ENCODE measurements at regions not wholly inside any gene's neighbourhood (a gene's known extent, or its start where the extent isn't known, plus 50 kb on each side); places are given as distances from the start of the nearest gene placed in this dataset.
"Not testable (repeated sequence)": the region's sequence is repeated elsewhere in the genome, so short reads cannot be mapped to it uniquely, and the experiment has no call there.

DNA sequence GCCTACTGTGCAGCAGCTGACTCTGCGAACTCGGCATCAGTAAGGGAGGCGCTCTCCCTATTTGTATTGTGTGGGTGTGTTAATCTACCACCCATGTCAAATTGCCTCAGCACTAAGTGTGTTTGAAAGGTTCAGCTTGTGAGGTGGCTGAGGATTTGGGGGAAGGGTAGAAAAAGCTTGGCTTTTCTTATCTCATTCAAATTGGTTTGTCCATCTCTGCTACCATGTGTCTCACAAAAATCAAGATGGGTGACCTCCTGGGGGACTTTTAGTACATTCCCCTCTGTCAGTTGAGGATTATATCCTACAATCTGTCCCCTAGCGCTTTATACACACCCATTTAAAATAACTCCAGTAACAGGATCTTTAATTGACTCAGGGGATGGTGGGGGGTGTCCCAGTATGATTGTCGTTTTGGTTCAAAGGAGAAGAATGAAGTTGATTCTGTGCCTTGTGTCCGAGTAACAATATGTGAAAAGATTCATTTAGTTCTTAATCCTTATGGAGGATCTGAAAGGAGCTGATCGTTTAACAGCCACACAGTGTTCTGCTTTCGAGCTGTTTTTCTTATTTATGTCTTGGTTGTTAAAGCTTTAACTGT is 609.6 kb downstream of the PKHD1 start:
- no peak overlapping the region for H3K4me3 ChIP-seq (ENCODE audit: low read length)
- H3F3A ChIP-seq (ENCODE audit: insufficient read depth, low read length): no peaks in the 10 kb centered on the region
- no peaks in the 10 kb centered on the region for H3K9me3 ChIP-seq (replicated peaks; ENCODE audit: insufficient read depth, low read length)
- no peak for DNase-seq
- H3K9ac ChIP-seq (ENCODE audit: low read length): no peak overlapping the region
- no peaks in the 10 kb centered on the region for H3K4me1 ChIP-seq (ENCODE audit: low read length)
- H2AFZ ChIP-seq (ENCODE audit: low read length): no peak overlapping the region
- no peaks in the 10 kb centered on the region for H3K9me2 ChIP-seq (replicated peaks; ENCODE audit: insufficient read depth, low read length)
- no peaks in the 10 kb centered on the region for H3K27me3 ChIP-seq (replicated peaks; ENCODE audit: insufficient read depth, low read length)
- H3K27ac ChIP-seq (ENCODE audit: low read length): no peak overlapping the region
- no peaks in the 10 kb centered on the region for H4K20me1 ChIP-seq (ENCODE audit: insufficient read depth, low read length)
- TF ChIP-seq, protein P1, sequence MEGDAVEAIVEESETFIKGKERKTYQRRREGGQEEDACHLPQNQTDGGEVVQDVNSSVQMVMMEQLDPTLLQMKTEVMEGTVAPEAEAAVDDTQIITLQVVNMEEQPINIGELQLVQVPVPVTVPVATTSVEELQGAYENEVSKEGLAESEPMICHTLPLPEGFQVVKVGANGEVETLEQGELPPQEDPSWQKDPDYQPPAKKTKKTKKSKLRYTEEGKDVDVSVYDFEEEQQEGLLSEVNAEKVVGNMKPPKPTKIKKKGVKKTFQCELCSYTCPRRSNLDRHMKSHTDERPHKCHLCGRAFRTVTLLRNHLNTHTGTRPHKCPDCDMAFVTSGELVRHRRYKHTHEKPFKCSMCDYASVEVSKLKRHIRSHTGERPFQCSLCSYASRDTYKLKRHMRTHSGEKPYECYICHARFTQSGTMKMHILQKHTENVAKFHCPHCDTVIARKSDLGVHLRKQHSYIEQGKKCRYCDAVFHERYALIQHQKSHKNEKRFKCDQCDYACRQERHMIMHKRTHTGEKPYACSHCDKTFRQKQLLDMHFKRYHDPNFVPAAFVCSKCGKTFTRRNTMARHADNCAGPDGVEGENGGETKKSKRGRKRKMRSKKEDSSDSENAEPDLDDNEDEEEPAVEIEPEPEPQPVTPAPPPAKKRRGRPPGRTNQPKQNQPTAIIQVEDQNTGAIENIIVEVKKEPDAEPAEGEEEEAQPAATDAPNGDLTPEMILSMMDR (IDR thresholded peaks at IDR 0.05; ENCODE audit: low read length): no peak
- no peak for TF ChIP-seq EZH2 (optimal IDR thresholded peaks at IDR 0.05; ENCODE audit: low read depth, low read length)
- TF ChIP-seq EZH2phosphoT487 (IDR thresholded peaks at IDR 0.05; ENCODE audit: low read length): no peak
- H3K4me2 ChIP-seq (ENCODE audit: low read depth, low read length): no peak overlapping the region
- no peaks in the 10 kb centered on the region for H3K36me3 ChIP-seq (replicated peaks; ENCODE audit: insufficient read depth, low read length)
- H3K79me2 ChIP-seq (ENCODE audit: low read length): no peaks in the 10 kb centered on the region

DNA sequence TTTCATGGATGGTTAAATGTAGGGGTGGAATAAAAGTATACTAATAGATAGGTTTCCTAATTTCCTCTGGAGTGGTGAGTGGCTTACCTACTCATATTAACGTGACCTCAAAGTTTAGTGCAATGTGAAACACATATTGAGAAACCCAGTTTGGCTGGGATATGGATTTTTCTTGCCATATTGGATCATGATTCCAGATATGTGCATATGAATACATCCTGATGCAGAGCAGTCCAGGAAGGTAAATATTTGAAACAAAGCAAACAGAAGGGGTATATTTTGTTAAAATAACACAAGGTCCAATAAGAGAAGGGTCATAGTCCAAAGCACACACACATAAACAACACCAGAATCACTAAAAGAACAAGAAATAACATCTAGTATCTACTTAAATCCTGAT is 608.1 kb downstream of the PKHD1 start:
- DNase-seq: no peak
- H3F3A ChIP-seq (ENCODE audit: insufficient read depth, low read length): no peaks in the 10 kb centered on the region
- H3K36me3 ChIP-seq (replicated peaks; ENCODE audit: insufficient read depth, low read length): no peaks in the 10 kb centered on the region
- no peaks in the 10 kb centered on the region for H3K9me2 ChIP-seq (replicated peaks; ENCODE audit: insufficient read depth, low read length)
- no peaks in the 10 kb centered on the region for H3K9me3 ChIP-seq (replicated peaks; ENCODE audit: insufficient read depth, low read length)
- no peak overlapping the region for H3K9ac ChIP-seq (ENCODE audit: low read length)
- H3K79me2 ChIP-seq (ENCODE audit: low read length): no peaks in the 10 kb centered on the region
- H2AFZ ChIP-seq (ENCODE audit: low read length): no peak overlapping the region
- H3K4me1 ChIP-seq (ENCODE audit: low read length): no peaks in the 10 kb centered on the region
- no peak overlapping the region for H3K4me2 ChIP-seq (ENCODE audit: low read depth, low read length)
- no peak overlapping the region for H3K27ac ChIP-seq (ENCODE audit: low read length)
- TF ChIP-seq, protein P1 (IDR thresholded peaks at IDR 0.05; ENCODE audit: low read length): no peak
- TF ChIP-seq EZH2phosphoT487 (IDR thresholded peaks at IDR 0.05; ENCODE audit: low read length) (no peak), EZH2 (optimal IDR thresholded peaks at IDR 0.05; ENCODE audit: low read depth, low read length) (no peak)
- H4K20me1 ChIP-seq (ENCODE audit: insufficient read depth, low read length): no peaks in the 10 kb centered on the region
- H3K27me3 ChIP-seq (replicated peaks; ENCODE audit: insufficient read depth, low read length): no peaks in the 10 kb centered on the region
- H3K4me3 ChIP-seq (ENCODE audit: low read length): no peak overlapping the region

DNA sequence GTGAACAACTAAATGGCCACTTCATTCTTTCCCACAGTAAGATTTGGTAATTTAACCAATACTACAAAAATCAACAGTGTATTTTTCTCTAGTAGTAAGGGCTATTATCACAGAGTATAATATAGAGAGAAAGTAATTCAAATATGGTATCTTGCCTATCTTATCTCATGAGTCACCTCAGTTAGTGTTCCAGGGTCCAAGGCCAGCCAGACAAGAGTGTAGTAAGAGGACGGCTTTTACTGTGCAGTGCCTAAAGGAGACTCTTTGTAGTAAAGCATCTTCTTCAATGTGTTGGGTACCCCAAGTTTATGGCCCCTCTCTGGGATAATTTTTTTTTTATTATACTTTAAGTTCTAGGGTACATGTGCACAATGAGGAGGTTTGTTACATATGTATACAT is 607.4 kb downstream of the PKHD1 start:
- DNase-seq: no peak
- Histone ChIP-seq H3K27me3 (replicated peaks; ENCODE audit: insufficient read depth, low read length) (no peaks in the 10 kb centered on the region), H2AFZ (ENCODE audit: low read length) (no peak overlapping the region), H3K36me3 (replicated peaks; ENCODE audit: insufficient read depth, low read length) (no peaks in the 10 kb centered on the region), H3K27ac (ENCODE audit: low read length) (no peak overlapping the region), H3F3A (ENCODE audit: insufficient read depth, low read length) (no peaks in the 10 kb centered on the region), H3K4me1 (ENCODE audit: low read length) (no peaks in the 10 kb centered on the region), H3K79me2 (ENCODE audit: low read length) (no peaks in the 10 kb centered on the region), H3K9me3 (replicated peaks; ENCODE audit: insufficient read depth, low read length) (no peaks in the 10 kb centered on the region), H3K4me3 (ENCODE audit: low read length) (no peak overlapping the region), H3K4me2 (ENCODE audit: low read depth, low read length) (no peak overlapping the region), H3K9me2 (replicated peaks; ENCODE audit: insufficient read depth, low read length) (no peaks in the 10 kb centered on the region), H4K20me1 (ENCODE audit: insufficient read depth, low read length) (no peaks in the 10 kb centered on the region), H3K9ac (ENCODE audit: low read length) (no peak overlapping the region)
- no peak for TF ChIP-seq EZH2phosphoT487 (IDR thresholded peaks at IDR 0.05; ENCODE audit: low read length)
- TF ChIP-seq, protein P1 (IDR thresholded peaks at IDR 0.05; ENCODE audit: low read length): no peak
- TF ChIP-seq EZH2 (optimal IDR thresholded peaks at IDR 0.05; ENCODE audit: low read depth, low read length): no peak

DNA sequence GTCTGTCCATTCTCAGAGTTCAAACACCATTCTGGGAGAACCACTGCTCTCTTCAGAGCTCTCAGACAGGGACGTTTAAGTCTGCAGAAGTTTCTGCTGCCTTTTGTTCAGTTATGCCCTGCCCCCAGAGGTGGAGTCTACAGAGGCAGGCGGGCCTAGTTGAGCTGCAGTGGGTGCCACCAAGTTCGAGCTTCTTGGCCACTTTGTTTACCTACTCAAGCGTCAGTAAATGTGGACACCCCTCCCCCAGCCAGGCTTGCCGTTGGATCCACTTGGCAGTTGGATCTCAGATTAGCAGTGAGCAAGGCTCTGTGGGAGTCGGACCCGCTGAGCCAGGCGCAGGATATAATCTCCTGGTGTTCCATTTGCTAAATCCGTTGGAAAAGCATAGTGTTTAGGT is 601.5 kb downstream of the PKHD1 start:
- H3K9me2 ChIP-seq (replicated peaks; ENCODE audit: insufficient read depth, low read length); H3K36me3 ChIP-seq (replicated peaks; ENCODE audit: insufficient read depth, low read length); H3K79me2 ChIP-seq (ENCODE audit: low read length); H3K4me2 ChIP-seq (ENCODE audit: low read depth, low read length); H3K4me3 ChIP-seq (ENCODE audit: low read length); H3K27me3 ChIP-seq (replicated peaks; ENCODE audit: insufficient read depth, low read length); DNase-seq; H3K4me1 ChIP-seq (ENCODE audit: low read length); H3K9ac ChIP-seq (ENCODE audit: low read length); H4K20me1 ChIP-seq (ENCODE audit: insufficient read depth, low read length); H3K27ac ChIP-seq (ENCODE audit: low read length); H2AFZ ChIP-seq (ENCODE audit: low read length); H3K9me3 ChIP-seq (replicated peaks; ENCODE audit: insufficient read depth, low read length); H3F3A ChIP-seq (ENCODE audit: insufficient read depth, low read length): not testable (repeated sequence)
